T-helper 2 cell treated with Interferon-gamma antibody and Interleukin-4, amounts not matched to agents 100 ng/mL and 5 ng/mL, for 36 hours (primary cell): ENCODE measurements at regions not wholly inside any gene's neighbourhood (a gene's known extent, or its start where the extent isn't known, plus 50 kb on each side); places are given as distances from the start of the nearest gene placed in this dataset.

Experiments
- intact Hi-C: fragments of 100-400 bp; cut with micrococcal nuclease; formaldehyde crosslinking; loops from one replicate; pipeline ENCODE4 v1.15.1; 2023

GRCh38 chr2:226002438-226002837 lies 602.9 kb downstream of the NYAP2 start:
- intact Hi-C loops: no loop called here

DNA sequence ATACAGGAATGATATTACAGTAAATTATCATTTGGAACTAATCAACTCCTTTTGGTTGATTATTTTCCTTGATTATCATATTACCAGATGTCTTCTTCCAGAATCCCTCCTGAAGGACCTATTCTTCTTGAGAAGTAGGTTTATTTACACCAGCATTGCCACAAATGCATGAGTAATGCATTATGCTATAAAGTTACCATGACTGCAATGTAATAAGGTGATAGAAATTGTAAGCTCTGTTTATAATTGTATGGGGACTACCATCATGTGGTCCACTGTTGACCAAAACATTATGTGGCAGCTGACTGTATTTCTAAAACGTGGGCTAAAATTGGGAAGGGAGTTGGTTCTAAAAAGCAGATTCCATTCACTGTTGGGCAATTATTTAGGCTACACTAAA lies 602.2 kb downstream of the NYAP2 start:
- intact Hi-C loops: no loop called here

- intact Hi-C loops: no loop called here
Observed at GRCh38 chr2:225999692-226000091, 600.2 kb downstream of the NYAP2 start.

GRCh38 chr2:225998653-225999052 lies 599.1 kb downstream of the NYAP2 start:
- intact Hi-C loops: no loop called here

DNA sequence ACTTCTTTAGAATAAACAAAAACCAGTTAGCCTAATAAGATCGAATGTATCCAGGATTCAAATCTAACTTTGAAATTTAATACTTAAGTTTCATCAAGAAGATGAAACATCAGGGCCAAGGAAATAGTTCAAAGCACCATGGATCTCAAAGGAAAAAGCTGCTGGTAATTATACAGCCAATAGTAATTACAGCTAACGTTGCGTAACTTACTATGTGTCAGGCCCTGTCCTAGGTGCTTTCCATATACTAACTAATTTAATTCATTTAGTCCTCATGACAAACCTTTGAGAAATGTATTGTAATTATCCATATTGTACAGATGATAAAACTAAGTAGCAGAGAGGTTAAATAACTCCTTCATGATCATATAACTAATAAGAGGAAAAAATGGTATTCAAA lies 598.6 kb downstream of the NYAP2 start:
- intact Hi-C loops: no loop called here

GRCh38 chr2:225996462-225996828 lies 596.9 kb downstream of the NYAP2 start:
- intact Hi-C loops: no loop called here

- intact Hi-C loops: no loop called here
Observed at GRCh38 chr2:225995796-225996461, 596.4 kb downstream of the NYAP2 start.

DNA sequence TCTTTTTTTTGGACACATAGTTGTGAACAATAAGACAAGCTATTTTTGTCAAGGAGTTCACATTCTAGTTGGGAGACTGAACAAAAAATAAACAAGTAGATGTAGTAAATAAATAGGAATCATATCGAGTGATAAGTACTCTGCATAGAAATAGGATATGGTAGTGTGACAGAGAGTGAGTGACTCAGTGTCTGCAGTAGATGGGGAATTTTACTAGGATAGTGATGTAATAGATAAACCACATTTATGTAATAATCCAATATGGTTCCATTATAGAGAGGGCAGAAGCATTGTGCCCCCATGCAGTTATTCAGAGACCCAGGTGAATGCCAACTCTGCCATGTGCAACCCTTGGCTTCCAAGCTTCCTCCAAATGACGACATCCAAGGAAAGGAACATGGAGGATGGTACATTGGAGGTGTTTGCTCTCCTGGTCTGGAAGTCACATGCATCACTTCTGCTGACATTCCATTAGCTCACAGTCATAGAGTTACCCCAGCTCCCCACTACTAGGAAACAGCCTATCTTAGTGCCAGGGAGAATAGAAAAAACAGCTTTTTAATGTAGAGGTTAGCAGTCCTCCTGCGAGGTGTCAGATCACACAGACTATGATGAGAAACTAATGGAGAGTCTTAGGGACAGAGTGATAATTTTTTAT lies 595.4 kb downstream of the NYAP2 start:
- intact Hi-C loops: no loop called here

GRCh38 chr2:225993430-225993829 lies 593.9 kb downstream of the NYAP2 start:
- intact Hi-C loops: no loop called here

DNA sequence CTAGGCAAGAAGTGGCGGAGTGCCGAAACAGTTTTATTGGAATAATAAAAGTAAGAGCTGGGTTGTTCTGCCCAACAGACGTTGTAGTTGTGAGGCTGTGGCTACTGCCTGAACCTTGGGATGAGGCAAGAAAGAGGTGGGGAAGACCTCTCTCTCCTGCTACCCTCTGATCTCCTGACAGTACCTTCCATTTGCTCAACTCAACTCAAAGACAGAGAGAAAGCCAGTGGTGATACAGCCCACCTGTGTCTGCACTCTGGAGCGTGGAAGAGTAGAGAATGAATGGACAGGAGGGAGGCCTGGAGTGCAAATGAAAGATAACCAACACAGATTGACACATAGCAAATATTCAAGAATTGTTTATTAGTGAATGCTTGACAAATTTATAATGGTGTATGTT lies 590.3 kb downstream of the NYAP2 start:
- intact Hi-C loops: loop anchor here (10.0 kb wide), 1 partner anchor 815 kb away; no protein-coding TSS in a partner anchor

GRCh38 chr2:225980372-225980771 lies 580.9 kb downstream of the NYAP2 start:
- intact Hi-C loops: loop anchor here (10.0 kb wide), 1 partner anchor 824 kb away; no protein-coding TSS in a partner anchor

- intact Hi-C loops: no loop called here
Observed at GRCh38 chr2:225971433-225971832, 571.9 kb downstream of the NYAP2 start.

- intact Hi-C loops: no loop called here
Observed at GRCh38 chr2:225948903-225949302, 549.4 kb downstream of the NYAP2 start.

DNA sequence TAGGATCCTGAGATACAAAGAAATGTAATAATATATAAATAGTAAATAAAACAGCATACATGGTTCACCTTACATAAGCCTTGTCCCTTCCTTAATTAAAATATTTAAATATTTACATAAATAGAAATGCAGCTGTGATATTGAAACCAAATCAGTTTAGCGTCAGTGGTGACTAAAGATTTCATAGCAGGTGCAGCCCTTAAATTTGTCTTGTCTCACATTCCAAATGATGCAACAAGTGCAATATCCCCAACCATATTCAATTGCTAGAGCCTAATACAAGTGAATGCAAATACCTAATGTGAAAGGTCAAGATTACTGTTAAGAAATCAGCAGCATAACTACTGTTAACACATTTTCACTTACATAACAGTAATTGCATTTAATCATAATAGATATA lies 539.5 kb downstream of the NYAP2 start:
- intact Hi-C loops: no loop called here

DNA sequence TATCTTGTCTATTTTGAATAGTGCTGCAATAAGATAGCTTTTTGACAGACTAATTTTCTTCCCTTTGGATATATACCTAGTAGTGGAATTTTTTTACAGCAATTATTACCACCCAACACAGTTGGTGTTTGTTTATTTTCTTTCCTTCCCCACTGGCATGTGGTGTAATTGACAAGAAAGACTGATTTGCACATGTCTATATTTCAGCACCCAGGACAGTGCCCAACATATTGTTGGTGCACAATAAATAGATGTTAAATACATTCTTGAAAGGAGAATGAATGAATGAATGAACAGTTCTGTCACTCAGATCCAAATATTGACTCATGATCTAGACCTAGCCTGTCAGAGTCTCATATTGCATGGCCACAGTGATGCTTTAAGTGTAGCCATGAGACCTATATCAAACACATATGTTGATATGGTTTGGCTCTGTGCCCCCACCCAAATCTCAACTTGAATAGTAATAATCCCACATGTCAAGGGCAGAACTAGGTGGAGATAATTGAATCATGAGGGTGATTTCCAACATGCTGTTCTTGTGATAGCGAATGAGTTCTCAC lies 538.2 kb downstream of the NYAP2 start:
- intact Hi-C loops: no loop called here

- intact Hi-C loops: no loop called here
Observed at GRCh38 chr2:225932811-225933413, 533.4 kb downstream of the NYAP2 start.

GRCh38 chr2:225930687-225931086 lies 531.2 kb downstream of the NYAP2 start:
- intact Hi-C loops: no loop called here

- intact Hi-C loops: no loop called here
Observed at GRCh38 chr2:225920621-225921220, 521.2 kb downstream of the NYAP2 start.

DNA sequence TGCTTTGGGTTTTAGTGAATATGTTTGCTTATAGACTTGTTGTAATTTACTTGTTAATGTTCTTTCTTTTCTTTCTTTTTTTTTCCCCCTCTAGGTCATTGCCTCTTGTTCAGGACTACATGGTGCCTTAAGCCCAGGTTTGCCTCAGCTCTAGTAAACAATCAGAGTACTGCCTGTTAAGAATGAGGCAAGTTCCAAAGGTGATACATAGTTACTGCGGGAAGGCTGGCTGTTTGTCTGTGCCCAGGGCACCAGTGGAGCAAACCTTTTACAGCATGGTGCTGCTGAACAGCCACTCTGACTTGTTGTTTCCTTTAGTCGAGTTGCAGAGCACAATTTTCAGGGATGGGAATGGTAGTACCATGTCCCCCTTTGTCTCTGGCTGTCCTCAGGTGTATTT lies 517.2 kb downstream of the NYAP2 start:
- intact Hi-C loops: no loop called here

- intact Hi-C loops: no loop called here
Observed at GRCh38 chr2:225911019-225911418, 511.5 kb downstream of the NYAP2 start.

- intact Hi-C loops: no loop called here
Observed at GRCh38 chr2:225895126-225895525, 495.6 kb downstream of the NYAP2 start.
